ENCODE measurements at regions not wholly inside any gene's neighbourhood (a gene's known extent, or its start where the extent isn't known, plus 50 kb on each side); places are given as distances from the start of the nearest gene placed in this dataset.

DNA sequence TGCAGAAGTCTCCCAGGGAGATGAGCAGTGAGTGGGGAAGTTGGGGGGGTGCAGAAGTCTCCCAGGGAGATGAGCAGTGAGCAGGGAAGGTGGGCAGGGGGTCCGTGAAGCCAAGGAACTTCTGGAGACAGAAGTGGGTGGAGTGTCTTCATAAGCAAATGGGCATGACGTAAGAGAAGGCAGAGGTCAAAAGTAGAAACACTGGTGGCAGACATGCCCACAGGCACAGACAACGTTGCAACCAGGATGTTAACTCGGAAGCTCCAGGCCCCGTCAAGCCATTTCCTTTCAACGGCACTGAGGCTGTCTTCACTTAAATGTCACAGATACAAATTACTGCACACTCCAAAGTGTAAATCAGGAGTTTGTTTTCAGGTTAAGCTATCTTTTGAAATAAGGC is 186.1 kb downstream of the SHANK2 start:
- Histone ChIP-seq H3K9me3 (no peaks in the 10 kb centered on the region), H3K4me1 (no peaks in the 10 kb centered on the region), H3K27ac (replicated peaks in 1 of 4) (no peak overlapping the region), H3K27me3 (peaks cover 0 to 29% (median 0%) of the 10 kb centered on the region in 4 donors), H3K36me3 (no peaks in the 10 kb centered on the region), H3K4me3 (no peak overlapping the region)
- 47% methylated on average over 6 of the region's 6 CpGs for WGBS
- DNase-seq (ENCODE audit: extremely low spot score), result no peak
- intact Hi-C loops (cut with DNase I), result no loop called here
- TF ChIP-seq, protein P1, sequence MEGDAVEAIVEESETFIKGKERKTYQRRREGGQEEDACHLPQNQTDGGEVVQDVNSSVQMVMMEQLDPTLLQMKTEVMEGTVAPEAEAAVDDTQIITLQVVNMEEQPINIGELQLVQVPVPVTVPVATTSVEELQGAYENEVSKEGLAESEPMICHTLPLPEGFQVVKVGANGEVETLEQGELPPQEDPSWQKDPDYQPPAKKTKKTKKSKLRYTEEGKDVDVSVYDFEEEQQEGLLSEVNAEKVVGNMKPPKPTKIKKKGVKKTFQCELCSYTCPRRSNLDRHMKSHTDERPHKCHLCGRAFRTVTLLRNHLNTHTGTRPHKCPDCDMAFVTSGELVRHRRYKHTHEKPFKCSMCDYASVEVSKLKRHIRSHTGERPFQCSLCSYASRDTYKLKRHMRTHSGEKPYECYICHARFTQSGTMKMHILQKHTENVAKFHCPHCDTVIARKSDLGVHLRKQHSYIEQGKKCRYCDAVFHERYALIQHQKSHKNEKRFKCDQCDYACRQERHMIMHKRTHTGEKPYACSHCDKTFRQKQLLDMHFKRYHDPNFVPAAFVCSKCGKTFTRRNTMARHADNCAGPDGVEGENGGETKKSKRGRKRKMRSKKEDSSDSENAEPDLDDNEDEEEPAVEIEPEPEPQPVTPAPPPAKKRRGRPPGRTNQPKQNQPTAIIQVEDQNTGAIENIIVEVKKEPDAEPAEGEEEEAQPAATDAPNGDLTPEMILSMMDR (IDR thresholded peaks at IDR 0.05), result no peak
- TF ChIP-seq POLR2A (IDR thresholded peaks at IDR 0.05; ENCODE audit: low read depth), result no peak
- no peak for TF ChIP-seq EP300 (IDR thresholded peaks at IDR 0.05)
- no peak for TF ChIP-seq POLR2AphosphoS5 (IDR thresholded peaks at IDR 0.05)

DNA sequence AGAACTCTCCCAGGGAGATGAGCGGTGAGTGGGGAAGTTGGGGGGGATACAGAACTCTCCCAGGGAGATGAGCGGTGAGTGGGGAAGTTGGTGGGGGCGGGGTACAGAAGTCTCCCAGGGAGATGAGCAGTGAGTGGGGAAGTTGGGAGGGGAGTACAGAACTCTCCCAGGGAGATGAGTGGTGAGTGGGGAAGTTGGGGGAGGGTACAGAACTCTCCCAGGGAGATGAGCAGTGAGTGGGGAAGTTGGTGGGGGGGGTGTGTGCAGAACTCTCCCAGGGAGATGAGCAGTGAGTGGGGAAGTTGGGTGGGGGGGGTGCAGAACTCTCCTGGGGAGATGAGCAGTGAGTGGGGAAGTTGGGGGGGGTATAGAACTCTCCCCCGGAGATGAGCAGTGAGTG is 186.5 kb downstream of the SHANK2 start:
- Histone ChIP-seq H3K9me3 (no peaks in the 10 kb centered on the region), H3K36me3 (no peaks in the 10 kb centered on the region), H3K27ac (replicated peaks in 1 of 4) (no peak overlapping the region), H3K4me1 (no peaks in the 10 kb centered on the region), H3K27me3 (peaks cover 0 to 29% (median 0%) of the 10 kb centered on the region in 4 donors), H3K4me3 (no peak overlapping the region)
- WGBS, result 46% methylated on average over 3 of the region's 4 CpGs
- DNase-seq (ENCODE audit: extremely low spot score), result no peak
- intact Hi-C loops (cut with DNase I), result no loop called here
- TF ChIP-seq EP300 (IDR thresholded peaks at IDR 0.05), result no peak
- TF ChIP-seq POLR2AphosphoS5 (IDR thresholded peaks at IDR 0.05), result no peak
- TF ChIP-seq, protein P1 (IDR thresholded peaks at IDR 0.05), result no peak
- TF ChIP-seq POLR2A (IDR thresholded peaks at IDR 0.05; ENCODE audit: low read depth), result no peak

DNA sequence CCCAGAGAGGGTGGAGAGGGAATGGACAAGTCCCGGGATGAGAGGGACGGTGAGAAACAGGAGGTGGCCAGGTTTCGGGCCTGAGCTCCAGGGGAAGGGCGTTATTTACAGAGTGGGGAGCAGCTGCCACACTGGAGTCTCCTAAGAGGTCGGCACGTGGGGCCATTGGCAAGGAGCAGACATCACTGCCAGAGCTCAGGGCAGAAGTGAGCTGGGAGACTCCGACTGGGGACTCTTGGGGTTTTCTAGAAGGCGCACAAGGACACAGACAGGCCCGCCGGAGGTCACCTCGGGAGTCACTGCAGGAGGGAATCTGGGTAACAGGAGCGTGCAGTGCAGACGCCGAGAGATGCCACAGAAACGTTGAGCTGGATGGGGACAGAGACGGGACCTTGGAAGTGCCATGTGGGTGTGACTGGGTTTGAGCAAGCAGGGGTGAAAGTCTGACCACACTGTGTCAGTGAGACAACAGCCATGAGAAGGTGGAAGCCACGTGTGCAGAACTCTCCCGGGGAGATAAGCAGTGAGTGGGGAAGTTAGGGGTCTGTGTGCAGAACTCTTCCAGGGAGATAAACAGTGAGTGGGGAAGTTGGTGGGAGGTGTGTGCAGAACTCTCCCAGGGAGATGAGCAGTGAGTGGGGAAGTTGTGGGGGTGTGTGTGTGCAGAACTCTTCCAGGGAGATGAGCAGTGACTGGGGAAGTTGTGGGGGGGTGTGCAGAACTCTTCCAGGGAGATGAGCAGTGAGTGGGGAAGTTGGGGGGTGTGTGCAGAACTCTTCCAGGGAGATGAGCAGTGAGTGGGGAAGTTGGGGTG is 187.5 kb downstream of the SHANK2 start:
- Histone ChIP-seq H3K36me3 (no peaks in the 10 kb centered on the region), H3K9me3 (no peaks in the 10 kb centered on the region), H3K27ac (replicated peaks in 1 of 4) (no peak overlapping the region), H3K4me1 (no peaks in the 10 kb centered on the region), H3K27me3 (peaks cover 0 to 29% (median 0%) of the 10 kb centered on the region in 4 donors), H3K4me3 (no peak overlapping the region)
- intact Hi-C loops (cut with DNase I), result no loop called here
- no peak for TF ChIP-seq EP300 (IDR thresholded peaks at IDR 0.05)
- TF ChIP-seq, protein P1 (IDR thresholded peaks at IDR 0.05), result no peak
- TF ChIP-seq POLR2A (IDR thresholded peaks at IDR 0.05; ENCODE audit: low read depth), result no peak
- no peak for TF ChIP-seq POLR2AphosphoS5 (IDR thresholded peaks at IDR 0.05)
- WGBS, result 78% methylated on average over 18 of the region's 18 CpGs
- DNase-seq (ENCODE audit: extremely low spot score), result no peak

DNA sequence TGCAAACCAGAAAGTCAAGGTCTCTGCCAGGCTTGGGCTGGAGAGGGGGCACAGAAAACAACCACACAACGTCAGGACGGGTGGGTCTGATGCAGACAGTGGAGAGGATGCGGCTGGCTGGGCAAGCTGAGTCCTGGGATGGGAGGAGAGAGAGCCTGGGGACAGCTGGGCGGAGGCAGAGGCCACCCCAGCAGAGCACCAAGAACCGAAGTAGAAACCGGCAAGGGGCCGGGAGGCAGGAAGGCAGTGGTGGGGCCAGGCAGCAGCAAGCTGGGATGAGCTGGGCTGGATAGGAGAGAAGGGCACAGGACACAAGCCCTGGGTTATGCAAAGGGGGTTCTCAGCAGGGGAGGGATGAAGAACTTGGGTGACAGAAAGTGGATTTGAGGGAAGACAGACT is 188.2 kb downstream of the SHANK2 start:
- 83% methylated on average over 7 of the region's 7 CpGs for WGBS
- Histone ChIP-seq H3K9me3 (no peaks in the 10 kb centered on the region), H3K4me3 (no peak overlapping the region), H3K27ac (replicated peaks in 1 of 4) (no peak overlapping the region), H3K27me3 (peaks cover 0 to 29% (median 0%) of the 10 kb centered on the region in 4 donors), H3K36me3 (no peaks in the 10 kb centered on the region), H3K4me1 (no peaks in the 10 kb centered on the region)
- intact Hi-C loops (cut with DNase I), result no loop called here
- no peak for TF ChIP-seq EP300 (IDR thresholded peaks at IDR 0.05)
- DNase-seq (ENCODE audit: extremely low spot score), result no peak

DNA sequence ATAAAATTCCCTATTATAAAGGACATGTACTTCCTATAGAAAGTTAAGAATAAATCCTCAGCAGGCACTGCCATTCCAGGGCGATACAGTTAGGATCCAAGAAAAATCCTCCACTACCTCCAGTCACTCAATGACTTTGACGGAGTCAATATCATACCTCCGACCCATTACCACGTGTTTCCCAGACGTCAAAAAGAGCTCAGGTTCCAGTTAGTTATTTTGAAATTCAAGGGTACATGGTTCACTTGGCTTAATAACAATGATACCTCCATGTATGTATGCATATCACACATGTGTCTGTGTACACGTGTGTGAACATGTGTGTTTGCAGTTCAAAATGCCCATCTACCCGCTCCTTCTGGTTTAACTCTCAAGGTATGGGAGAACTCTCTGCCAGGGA is 189.2 kb downstream of the SHANK2 start:
- Histone ChIP-seq H3K4me3 (no peak overlapping the region), H3K27ac (replicated peaks in 1 of 4) (no peak overlapping the region), H3K4me1 (no peaks in the 10 kb centered on the region), H3K9me3 (no peaks in the 10 kb centered on the region), H3K27me3 (peaks cover 0 to 29% (median 0%) of the 10 kb centered on the region in 4 donors), H3K36me3 (no peaks in the 10 kb centered on the region)
- intact Hi-C loops (cut with DNase I), result no loop called here
- 87% methylated on average over 7 of the region's 7 CpGs for WGBS
- no peak for DNase-seq (ENCODE audit: extremely low spot score)
- TF ChIP-seq POLR2A (IDR thresholded peaks at IDR 0.05; ENCODE audit: low read depth) (no peak), POLR2AphosphoS5 (IDR thresholded peaks at IDR 0.05) (no peak), EP300 (IDR thresholded peaks at IDR 0.05) (no peak)
- TF ChIP-seq, protein P1 (IDR thresholded peaks at IDR 0.05), result no peak
